ENCODE measurements at regions not wholly inside any gene's neighbourhood (a gene's known extent, or its start where the extent isn't known, plus 50 kb on each side); places are given as distances from the start of the nearest gene placed in this dataset.

DNA sequence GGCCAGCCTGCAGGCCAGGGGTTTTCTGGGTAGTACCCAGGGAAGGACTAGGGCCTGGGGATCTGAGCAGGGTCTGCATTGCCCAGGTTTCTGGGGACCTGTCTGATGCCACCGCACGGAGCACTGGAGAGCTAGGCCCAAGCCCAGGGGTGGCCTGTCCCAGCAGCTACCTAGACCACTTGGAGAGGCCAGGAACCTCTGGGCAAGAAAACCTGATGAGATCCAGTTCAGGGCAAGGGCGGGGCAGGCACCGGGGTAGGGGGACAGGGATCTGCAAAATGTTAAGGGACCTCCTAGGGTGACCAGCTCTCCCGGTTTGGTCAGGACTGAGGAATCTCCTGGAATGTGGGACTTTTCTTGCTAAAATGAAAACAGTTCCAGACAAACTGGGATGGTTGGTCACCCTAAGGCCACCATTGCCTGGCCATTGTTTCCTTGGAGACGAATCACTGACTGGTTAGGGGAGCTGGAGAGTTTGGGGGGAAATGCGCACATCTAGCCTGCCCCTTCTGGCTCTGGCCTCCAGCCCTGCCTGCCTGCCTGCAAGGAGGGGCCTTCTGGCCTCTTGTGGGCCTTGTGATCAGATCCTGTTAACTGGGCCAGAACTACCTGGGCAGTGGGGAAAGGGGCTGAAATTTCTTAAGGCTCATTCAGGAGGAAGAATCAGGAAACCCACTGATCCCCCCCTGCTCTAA lies 117.4 kb upstream of the TLE3 start:
- DNase-seq, result no peak

DNA sequence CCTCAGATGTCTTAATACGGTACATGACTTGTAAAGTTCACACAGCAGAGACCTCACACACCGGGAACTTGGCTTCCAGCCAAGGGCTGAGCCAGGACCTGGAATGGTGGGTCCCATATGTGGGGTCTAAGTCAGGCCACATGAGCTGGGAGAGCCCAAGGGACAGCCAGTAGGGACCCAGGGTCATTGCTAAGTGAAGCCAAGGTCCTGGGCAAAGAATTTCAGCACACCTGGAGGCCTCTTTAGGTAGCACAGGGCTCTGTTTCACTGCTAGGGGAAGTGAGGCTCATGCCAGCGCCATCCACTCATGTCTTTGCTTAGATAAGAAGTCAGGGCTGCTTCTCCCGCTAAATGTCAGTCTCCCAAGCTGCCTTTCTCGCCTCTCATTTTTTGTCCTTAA lies 116.6 kb upstream of the TLE3 start:
- no peak for DNase-seq

DNA sequence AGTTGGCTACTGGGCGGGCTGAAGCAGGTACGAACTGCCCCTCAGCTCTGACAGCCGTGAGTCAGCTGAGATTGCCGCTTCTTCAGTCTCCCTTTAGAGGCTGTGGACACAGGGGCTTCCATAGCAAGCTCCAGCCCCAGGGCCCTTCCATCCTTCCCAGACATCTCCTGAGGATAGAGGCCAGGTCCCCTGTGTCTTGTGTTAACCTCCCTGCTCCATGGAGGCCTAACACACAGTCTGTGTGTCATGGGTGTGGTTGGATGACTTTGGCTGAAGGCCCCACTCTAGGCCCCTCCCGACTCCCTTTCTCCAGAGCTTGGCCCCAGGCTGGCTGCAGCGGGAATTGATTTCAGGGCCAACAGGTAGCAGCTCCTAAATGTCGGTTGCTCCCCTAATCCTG lies 116.1 kb upstream of the TLE3 start:
- DNase-seq, result no peak

DNA sequence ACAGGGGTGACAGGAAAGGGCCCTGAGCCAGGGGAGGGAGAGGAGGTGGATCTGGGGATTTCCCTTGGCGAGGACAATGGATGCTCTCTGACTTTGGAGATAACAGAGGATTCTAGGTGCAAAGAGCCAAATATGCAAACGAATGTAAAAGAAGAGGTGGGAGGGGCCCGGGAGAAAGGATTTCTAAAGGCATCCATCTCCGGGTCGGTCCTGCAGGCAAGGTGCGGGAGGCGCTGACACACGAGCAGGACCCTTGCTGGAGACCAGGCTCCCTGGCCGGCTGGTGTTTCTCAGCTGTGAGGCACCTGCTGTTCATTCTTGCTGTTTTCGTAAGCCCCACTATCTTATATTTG lies 115.2 kb upstream of the TLE3 start:
- DNase-seq, result no peak

DNA sequence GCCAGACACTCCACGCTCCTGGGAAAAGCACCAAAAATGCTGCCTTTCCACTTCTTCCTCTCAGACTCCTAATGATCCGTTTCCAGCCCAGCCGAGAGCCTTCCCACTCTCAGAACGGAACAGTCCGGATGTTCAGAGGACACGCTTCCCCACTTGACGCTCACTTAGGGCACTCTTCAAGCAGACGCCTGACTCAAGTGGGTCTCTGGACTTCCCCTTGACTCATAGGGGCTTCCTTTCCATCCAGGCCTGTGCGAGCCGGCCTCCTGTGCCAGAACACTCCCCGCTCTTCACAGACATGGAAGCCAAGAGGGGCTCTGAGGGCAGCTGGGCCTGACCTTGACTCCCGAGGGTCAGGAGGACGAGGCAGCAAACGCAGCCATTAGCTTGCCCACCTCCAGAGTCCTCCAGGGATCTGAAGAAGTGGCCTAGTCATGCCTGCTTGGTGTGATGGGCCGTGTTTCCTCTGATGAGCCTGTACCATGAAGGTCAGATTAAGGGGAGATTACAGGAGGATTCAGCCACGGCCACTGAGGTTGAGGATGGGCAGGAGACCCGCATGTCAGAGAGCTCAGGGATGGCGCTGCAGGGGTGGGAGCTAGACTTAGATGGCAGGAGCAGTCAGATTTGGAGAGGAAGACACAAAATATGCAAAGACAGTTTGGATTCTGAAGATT lies 114.7 kb upstream of the TLE3 start:
- DNase-seq, result no peak

DNA sequence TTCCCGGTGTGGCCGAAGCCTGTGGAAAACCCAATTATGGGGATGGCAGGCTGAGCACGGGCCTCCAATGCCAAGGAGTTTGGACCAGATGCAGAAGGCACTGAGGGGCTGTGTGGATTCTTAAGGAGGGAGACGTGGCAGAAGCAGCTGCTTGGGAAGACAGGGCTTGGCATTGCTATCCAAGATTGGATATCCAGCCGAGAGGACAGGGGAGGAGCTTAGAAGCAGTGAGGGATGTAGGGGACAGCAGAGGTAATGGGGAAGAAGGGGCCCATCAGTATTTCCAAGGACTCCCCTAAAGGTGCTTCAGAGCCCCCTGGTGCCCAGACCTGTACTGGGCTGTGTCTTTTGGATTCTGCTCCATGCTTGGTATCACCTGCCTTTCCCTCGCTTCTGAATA lies 112.8 kb upstream of the TLE3 start:
- DNase-seq, result no peak

DNA sequence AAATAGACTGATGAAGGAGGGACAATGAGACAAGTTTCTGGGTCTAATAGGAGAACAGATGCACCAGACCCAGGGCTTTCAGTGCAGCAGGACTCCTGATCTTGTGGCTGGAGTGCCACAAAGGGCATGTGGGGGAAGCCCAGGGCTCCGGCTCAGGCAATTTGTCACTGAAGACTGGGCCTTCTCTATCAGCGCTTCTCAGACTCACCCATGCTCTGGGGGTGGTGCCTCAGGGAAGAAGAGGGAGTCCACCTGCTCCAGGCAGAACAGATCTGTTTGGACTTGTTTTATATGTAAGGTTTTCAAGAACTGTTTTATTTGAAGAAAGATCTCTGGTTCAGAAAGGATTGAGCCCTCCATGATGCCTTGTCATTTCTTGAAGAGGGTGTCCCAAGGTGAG lies 112.4 kb upstream of the TLE3 start:
- DNase-seq, result no peak

DNA sequence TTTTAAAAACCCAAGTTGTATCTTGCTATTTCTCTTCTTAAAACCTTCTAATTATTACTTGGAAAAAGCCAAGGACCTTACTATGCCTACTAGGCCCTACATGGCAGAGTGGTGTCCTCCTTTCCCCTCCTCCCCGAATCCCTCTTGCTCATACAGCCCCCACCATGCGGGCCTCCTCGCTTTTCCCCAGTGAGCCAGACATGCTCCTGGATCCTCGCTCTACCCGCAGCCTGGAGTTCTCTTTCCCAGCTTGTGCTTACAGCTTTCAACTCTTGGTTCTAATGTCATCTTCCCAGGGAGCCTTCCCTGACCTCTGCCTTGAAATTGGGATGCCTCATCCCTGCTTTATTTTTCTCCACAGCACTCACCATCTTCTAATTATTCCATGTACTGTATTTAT lies 111.8 kb upstream of the TLE3 start:
- DNase-seq, result no peak

DNA sequence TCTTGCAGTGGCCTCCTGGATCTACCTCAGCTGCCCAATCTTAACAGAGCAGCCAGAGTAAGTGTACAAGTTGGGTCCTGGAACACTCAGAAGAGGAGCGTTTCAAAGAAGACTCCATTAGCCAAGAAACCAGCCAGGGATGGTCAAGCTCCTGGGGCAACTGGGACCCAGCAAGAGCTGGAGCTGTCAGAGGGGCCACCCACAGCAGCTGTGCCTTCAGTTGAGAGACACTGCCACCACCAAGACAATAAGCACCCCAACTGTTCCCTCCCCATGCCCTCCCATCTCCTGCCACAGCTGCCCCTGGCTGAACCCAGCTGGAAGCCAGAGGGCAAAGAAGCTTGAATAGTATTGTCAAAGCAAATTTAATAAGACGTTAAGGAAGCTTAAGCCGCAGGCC lies 110.6 kb upstream of the TLE3 start:
- no peak for DNase-seq

DNA sequence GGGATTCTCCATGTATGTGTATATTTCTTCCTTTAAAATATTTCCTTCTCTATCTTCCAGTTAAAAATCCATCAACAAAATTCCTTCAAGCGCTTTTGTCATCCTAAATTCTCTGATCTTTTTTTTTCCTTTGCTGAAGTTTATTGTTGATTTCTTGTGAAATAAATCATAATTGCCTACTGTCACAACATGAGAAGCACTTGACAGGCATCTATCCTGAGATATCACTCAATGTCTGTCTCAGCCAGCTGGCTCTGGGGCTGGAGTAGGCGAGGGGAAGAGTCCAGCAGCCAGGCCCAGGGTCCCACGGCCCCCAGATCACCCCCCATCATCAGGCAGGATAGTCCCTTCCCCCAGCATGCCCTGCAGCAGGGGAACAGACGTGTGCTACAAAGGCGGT lies 109.0 kb upstream of the TLE3 start:
- DNase-seq, result no peak

DNA sequence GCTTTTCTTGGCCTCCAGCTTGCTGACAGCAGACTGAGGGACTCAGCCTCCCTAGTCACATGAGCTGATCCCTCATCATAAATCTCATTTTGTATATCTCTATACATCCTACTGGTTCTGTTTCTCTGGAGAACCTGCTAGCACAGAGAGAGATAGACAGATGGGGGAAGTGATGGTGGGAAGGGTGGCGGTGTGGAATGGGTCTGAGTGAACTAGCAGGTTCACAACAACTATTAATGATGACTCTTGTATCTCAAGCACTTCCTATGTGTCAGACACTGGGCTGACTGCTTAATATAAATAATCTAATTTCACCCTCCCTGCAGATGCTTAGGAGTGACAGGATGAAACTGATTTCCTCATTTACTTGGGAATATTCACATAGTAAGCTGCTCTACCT lies 106.9 kb upstream of the TLE3 start:
- no peak for DNase-seq

DNA sequence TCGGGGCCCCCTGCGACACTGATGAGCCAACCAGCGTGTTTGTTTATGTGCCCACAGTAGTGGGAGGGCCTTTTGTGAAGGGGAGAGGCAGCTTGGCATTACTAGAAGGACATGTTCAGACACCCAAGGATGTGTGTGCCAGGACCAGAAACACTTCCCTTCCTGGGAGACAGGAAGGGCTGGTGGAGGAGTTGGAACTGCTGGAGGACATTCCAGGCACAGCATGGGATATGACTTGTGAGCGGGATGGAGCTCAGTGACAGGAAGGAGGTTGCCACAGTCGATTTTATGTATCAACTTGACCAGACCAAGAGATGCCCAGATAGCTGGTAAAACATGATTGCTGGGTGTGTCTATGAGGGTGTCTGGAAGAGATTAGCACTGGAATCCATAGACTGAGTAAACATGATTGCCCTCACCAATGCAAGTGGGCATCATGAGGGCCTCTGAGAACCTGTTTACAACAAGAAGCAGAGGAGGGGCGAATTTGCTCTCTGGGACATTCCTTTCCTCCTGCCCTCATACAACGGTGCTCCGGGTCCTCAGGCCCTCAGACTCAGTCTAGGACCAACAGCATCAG lies 106.4 kb upstream of the TLE3 start:
- no peak for DNase-seq

DNA sequence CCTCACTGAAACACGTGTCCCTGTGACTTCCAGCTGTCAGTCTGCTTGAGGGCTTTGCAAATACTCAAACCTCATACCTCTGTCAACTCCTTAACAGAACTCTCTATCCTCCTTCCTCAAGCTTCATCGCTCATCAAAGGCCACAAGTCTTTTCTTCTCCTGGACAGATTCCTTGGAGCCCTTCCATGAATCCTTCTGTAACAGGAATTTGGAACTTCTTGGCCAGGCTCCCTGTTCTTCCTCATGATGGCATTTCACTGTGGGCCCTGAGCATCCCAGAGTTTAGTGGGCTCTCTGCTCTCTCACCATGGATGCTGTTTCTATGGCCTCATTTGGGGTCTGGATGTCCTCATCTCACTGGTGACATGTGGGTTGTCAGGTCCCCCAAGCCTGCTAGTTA lies 105.0 kb upstream of the TLE3 start:
- no peak for DNase-seq

DNA sequence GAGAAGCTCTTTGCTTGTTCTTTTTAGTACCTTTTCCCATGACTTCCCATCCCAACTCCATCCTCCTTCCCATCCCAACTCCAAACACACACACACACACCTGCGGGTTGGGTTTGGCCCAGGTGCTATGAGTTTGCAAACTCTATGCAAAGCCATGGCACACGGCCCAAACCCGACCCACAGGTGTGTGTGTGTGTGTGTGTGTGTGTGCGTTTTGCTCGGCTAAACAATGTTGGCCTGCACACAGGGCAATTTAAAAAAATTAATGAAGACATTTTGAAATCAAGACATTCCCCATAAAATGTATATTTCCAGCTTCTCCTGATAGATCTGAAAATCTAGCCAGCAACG lies 103.7 kb upstream of the TLE3 start:
- no peak for DNase-seq

DNA sequence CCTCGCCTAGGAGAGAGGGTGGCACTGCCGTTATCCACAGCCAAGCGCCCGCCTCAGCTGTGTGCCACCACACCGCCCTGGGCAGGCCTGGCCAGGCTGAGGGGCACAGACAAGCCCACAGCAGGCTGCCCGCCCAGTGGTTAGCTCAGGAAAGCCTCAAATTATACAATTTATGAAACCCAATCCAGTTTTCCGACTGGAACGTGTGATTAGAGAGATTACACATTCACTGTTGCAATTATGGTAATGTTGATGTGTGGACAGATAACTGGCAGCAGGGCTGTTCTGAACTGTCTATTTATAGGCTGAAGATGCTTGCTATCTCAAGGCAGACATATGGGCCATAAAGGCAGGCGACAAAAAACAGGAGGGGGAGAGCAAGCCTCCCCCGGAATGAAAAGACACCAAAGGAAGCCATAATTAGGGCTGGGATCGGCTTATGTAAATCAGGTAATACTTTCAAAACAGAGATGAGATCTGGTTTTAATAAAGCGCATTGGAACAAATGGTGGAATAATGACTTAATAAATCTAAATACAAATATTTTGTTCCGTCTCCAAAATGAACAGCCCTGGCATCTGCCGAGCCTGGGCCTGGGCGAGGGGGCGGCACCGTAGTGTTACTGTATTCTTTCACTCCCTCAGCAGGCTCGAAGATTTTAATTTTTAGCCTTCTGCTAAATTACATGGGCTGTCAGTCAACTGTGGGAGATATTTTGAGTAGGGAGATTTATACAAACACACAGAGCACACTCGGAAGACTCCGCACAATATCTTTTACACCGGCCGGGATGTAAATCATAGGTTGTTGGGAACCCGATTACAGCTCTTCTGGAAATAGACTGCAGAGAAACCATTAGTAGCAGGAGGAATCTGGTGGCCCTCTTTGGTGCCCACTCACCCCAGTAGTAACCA lies 103.1 kb upstream of the TLE3 start:
- DNase-seq, result no peak

DNA sequence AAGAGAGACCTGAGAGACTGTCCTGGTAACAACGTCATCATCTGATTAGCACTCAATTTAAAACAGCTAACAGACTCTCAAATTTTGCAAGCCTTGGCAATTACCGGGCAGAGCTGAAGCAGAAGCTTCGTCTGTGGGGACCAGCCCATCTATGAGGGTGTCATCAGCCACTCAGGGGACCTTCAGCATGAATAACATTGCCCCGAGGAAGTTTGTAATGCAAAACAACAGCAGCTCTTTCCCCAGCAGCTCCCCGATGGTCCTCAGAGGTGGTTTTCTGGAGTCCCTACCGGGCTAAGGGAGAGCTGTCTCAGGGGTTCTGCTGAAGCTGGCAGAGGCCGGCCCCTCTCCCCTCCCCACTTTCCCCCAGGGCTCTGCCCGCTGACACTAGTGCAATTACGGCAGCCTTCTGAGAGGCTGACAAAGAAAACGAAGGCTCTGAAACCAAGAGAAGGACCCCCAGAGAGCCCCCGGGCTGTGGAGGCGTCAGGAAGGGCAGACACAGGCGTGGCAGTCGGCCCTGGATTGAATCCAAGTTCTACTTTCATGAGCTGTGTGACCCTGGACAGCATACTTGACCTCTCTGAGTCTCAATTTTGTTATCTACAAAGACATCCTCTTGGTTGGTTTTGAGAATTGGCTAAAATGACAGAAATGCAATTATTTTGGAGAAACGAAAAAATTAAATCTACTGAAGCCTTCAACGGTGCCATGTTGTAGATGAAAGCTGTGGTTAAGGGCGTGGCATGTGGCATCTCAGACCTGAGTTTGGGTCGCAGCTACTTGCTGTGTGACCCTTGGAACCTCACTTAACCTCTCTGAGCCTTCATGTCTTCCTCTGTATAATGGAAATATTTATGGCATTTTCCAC lies 102.1 kb upstream of the TLE3 start:
- DNase-seq, result no peak

DNA sequence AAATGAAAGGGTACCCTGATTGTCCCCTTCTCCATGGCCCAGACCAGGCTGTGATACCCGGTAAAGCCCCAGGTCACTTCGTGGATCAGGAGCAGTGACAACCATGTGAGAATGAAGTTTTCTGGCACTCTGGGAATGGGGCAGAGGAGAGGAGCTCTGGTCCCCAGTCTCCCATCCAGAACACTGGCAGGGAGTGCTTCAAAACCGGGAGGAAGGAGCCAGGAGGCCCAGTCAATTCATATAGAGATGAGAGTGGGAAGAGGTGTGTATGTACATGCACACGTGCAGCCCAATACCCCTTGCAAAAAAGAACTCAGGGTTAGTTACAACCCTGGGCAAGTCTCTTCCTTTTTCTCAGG lies 101.4 kb upstream of the TLE3 start:
- DNase-seq, result no peak

DNA sequence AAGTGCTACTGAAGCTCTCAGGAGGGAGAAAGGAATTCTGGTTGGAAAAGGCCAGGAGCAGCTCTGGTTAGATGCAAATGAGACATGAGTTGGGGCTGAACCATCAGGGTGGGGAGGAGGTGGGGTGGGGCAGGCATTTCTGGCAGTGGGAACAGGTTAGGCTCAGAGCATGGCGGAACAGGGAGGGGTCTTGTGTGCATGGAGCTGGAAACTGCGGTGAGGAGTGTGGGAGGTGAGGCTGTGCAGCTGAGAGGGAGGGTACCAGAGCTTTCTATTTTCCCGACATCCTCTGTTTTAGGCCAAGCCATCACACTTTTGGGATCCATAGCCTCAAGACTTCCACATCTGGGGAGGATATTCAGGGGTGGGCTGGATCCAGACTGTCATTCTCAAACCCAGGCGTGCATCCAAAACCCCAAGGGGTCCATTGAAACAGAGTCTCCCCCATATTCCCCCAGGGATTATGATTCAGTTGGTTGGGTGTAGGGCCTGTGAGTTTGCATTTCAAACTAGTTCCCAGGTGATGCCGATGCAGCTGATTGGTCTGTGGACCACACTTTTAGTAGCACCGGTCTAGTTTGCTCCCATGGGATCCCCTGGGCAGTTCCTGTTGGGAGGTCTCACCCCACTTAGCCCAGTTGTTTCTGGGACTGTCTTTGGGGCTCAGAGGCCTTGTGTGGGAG lies 100.9 kb upstream of the TLE3 start:
- no peak for DNase-seq

DNA sequence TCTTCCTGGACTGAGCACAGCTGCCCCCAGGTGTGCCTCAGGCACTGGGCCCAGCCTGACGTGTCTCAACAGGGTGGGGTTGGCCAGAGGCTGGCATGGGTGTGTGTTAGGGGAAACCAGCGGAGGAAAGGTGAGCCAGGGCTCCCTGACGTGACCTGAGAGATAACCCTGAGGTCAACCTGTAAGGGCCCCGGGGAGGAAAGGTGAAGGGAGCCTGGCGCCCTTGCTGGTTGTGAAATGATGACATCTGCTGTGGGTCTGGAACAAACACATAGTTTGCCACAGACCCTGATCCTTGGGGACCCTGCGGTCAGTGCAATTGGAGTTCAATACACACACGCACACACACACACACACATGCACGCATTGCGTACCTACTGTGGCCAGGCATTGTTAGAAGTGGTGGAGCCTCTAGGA lies 100.2 kb upstream of the TLE3 start:
- DNase-seq, result peak; percentile 2

DNA sequence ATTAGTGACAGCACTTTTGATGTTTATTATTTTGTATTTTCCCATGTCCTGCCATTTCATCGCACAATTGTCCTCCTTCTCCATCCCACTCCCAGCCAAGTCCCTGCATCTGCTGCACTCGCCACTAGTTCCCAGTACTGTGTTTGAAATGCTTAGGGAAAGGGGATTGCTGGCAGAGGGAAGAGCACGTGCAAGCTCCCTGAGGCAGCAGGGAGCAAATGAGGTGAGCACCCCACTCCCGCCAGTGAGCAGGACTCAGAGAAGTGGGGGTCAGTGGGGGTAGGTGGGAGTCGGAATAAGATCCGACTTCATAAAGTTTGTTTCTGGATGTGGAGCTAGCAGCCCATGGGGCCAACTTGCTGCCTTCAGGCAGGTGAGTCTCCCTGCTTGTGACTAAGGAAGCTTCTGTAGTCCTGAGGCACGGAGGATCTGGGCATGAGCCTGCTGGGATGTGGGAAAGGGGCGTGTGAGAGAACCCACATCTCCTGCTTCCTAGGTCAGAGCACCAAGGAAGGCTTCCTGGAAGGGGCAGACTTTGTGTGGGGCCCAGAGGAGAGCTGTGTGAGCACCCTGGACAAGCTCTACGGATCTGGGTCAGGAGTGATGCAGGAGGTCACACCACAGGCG lies 99.7 kb upstream of the TLE3 start:
- DNase-seq, result no peak

DNA sequence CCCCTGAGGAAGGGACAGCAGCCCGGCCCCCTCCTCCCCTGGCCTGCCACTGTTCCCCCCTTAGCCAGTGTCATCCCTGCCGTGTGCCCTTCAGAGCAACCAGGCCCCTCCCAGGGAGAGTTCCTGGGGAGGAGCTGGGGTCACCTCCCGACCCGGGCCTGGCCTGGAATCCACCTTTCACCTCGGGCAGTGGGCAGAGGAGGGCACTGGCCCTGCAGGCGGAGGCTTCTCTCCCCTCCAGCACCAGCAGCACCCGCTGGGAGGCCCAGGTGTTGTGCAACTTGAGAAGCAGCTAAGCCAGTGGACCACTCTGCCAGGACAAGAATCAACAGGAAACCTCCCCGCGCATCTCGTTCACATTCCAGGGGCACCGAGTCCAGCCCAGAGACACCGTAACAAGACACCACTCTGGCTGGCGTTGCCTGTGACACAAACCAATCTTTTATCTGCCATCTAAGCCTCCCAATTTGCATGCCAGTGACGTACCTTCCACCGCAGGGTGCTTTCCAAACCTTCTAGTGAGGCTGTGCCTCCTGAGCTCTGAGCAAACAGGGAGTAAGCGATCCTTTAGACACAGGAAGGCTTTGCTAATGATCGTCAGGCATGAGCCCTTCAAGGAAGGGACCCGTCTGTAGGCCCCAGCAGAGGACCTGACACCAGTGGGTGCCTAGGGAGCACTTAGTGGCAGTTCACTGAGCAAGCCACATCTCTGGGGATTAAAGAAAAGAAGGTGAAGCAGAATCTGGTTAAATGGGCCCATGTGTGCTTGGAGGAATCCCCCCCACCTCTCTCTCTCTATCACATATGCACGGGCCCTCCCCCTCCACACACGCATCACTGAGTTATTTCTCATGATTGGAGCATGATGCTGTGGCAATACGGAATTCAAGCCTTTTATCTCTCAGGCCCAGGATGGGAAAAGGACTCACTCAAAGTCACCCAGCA lies 98.9 kb upstream of the TLE3 start:
- DNase-seq, result no peak

Data from HCEC 1CT (cell line).